GM21717 (cell line): ENCODE measurements at regions not wholly inside any gene's neighbourhood (a gene's known extent, or its start where the extent isn't known, plus 50 kb on each side); places are given as distances from the start of the nearest gene placed in this dataset.

Experiments
- ATAC-seq: cut with Tn5 transposase; IDR thresholded peaks from one replicate; pipeline ENCODE4 v1.9.1; 2021; ENCODE audit warnings: mild to moderate bottlenecking, moderate library complexity; ENCODE audit not compliant: unreplicated experiment

DNA sequence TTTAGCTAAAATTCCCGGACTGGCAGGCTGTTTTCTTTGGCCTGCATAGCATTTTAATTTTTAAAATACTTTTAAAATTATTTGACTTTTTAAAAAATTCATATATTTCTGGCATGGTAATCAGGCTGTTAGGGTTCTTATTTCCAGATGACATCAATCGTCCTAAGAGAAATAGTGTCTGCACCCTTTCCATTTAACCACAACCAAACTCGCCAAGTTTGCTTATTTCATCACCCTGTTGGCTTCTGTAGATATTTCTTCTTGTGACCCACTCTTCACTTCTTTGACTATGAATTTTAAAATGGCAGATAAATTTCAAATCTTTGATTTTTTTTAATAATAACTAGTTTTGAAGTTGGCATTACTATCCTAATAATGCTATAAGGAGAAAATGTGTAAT, 675.7 kb upstream of the FTMT start:
- ATAC-seq, result no peak

DNA sequence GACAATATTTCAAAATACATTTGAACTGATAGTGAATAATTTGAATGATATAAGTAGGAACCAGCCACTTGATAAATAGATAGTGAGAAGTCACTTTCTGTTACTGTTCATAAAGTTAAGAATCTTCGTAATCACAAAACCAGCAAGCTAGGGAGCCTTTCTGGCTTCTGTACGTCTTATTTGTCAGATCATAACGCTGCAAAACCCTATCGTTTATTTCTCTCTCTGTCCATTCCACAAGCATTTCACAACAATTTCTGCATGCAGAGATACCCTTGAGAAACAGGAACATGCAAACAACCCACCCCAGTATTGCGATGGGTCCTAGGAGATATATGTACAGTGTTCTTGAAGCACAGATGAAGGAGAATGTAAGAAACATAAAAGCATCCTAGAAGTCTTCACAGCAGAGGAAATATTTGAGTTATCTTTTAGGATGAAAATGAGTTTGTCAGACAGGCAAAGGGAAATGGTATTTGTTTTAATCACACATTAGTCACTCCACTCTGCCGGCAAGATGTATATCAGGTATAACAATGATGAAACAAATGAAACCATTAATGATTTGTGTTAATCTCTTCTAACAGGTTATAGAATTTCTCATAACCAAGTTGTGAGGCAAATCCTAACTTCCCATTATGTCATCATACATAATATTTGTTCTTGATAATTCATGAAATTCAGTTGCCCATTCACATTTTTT, 668.7 kb upstream of the FTMT start:
- no peak for ATAC-seq

DNA sequence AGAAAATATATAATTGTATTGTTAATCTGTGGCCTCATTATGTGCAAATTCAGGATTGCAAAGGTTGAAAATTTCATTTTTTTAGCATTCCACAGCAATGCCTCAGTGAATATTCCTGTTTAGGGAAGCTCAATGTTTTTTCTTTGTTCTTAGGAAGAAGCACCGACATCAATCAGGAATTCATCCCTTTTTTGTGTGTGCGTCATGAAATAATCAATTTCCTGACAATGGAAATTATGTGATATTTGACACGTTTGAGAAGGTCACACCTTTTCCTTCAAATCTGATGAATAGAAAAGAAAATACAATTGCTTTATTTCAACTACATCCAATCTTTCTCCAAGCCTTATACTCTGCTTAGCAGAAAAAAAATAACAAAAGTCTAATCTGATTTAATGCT, 662.8 kb upstream of the FTMT start:
- no peak for ATAC-seq

DNA sequence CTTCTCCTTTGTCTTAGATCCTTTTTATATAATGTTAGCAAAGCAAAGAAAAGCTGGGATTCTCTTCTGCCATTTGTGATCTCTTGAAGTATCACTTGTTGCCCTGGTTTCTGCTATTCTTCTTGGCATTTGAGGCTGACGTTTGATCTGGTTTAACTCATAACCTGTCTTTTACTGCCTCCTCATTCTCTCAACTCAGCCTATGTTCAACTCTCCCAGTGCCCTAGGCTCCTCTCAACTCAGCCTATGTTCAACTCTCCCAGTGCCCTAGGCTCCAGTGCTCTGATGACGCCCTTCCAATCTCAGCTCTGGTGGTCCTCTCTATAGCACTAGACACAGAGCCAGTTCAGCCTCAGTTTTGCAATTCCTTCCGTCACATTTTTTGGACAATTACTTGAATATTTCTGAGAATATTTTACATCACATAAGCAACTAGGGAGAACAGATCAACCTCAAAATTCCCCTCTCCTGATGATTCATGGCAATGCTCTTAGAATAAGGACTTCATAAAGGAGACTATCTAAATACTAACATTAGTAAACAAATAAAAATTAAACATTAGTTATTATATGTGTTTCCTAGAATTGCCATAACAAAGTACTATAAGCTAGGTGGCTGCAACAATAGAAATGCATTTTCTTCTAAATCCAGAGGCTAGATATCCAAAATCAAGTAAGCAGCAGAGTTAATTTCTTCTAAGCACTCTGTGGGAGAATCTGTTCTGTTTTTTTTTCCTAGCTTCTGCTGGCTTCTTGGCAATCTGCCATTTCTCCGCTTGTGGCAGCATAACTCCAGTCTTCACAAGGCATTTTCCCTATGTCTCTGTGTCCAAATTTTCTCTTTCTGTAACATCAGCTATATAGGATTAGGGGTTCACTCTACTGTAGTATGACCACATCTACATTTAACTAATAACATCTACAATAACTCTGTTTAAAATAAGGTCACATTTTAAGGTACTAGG, 662.1 kb upstream of the FTMT start:
- no peak for ATAC-seq

DNA sequence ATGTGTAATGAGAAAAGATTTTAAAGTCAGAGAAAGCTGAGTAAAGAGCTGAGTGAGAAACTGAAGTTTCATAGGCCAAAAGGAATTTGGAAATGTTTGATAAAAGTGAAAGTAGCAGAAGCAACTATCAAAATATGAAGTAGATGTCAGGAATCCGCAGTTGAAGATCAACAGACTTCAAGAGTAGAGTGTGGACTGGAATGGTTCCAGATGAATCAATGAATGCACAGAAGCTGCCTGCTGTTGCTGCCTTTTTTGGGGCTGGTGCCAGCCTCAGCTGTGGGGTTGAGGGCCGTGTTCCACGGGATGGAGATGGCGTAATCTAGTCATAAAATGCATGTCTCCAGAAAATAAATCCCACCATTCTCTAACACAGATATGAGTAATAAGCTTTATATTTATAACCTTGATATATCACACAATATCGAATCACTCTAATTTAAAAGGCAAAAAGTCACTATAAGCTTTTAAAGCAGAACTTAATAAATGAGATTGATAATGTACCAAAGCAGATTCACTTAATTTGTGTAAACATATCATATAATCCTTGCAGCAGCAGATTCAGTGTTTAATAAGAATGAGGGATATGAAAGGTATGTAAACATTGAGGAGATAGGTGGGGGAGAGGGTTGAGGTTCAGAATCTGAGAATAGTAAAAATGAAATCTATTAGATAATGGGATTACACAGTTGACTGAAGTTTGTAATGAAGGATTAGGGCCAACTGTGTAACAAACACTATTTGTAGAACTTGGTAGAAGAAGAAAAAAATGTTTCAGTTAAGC, 652.3 kb upstream of the FTMT start:
- ATAC-seq, result no peak

DNA sequence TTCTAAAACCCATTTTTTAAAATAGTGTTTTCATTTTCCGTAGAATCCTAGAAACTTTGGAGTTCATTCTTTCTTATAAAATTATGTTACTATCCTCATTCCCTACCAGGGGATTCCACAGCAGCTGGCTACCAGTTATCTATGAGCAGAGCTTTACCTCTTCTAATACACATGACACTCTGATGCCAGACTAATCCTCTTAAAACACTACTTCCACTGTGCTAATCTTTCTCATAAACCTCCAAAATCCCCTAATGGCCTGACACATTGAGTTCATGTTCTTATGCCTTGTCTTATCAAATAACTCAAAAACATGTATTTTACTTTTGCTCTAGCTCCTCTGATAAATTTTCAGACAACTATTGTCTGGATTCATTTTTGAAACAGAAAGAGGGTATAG, 633.6 kb upstream of the FTMT start:
- ATAC-seq, result no peak

DNA sequence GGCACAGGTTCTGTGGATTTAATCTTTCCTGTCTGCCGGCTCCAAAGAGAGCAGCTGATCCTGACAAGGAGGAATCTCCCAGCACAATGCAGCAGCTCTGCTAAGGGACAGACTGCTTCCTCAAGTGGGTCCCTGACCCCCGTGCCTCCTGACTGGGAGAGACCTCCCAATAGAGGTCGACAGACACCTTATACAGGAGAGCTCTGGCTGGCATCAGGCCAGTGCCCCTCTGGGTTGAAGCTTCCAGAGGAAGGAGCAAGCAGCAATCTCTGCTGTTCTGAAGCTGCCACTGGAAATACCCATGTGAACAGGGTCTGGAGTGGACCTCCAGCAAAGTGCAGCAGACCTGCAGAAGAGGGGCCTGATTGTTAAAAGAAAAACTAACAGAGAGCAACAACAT, 630.2 kb upstream of the FTMT start:
- no peak for ATAC-seq

DNA sequence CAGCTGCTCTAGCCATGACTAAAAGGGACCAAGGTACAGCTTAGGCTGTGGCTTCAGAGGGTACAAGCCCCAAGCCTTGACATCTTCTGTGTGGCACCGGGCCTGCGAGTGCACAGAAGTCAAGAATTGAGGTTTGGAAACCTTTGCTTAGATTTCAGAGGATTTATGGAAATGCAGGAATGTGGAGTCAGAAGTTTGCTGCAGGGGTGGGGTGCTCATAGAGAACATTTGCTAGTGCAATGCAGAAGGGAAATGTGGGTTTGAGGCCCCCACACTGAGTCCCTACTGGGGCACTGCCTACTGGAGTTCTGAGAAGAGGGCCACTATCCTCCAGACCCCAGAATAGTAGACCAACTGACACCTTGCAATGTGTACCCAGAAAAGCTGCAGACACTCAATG, 624.9 kb upstream of the FTMT start:
- ATAC-seq, result no peak

DNA sequence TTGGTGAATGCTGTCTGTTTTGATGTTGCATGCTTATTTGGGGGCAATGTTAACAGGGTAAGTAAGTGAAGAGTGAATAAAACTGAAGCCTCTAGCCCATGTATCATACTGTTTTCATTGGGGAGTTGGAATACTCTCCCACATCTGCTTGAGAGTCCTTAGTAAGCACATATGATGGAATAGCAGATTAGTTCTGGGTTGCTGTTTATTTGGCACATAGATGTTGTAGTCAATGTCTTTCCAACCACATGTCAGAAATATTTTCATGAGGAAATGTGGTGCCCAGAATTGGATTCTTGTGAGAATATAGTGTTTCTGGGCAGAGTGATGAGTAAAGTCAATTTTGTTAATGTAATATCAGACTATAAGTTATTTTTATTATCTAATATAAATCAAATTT, 611.7 kb upstream of the FTMT start:
- no peak for ATAC-seq

DNA sequence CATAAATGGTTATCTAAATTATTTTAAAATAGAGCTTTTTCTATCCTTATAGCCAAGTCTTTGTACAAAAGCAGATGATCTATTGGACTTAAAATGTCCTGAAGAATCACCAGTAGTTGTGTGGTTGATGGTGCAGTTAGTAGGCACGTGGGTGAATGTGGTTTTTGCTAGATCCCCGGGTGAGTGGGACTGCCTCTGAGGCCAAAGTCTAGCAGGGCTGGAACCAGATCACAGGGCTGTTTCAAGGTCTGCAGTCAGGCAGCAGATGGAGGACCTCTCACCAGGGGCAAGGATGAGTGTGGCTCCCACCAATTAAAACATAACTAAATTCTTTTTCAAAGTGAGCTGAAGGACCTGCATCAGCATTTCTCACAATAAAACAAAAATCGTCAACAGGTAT, 604.7 kb upstream of the FTMT start:
- no peak for ATAC-seq

DNA sequence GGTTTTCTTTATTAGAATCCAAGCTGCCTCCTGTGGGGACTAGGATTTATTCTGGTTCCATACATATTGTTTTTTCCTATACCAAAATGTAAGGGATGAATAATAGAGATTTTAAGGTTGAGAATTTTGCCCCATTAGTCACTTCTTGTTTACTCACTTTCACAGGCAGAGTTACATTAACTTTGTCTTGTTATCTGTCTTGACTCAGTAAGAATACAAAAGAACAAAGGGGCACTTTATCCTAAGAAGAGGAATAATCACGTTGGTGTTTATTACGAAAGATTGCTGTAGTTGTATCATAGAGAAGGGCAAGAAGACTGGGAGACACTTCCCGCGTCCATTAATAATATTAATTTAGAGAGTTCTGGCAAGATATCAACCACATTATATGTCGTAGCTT, 599.7 kb upstream of the FTMT start:
- no peak for ATAC-seq

DNA sequence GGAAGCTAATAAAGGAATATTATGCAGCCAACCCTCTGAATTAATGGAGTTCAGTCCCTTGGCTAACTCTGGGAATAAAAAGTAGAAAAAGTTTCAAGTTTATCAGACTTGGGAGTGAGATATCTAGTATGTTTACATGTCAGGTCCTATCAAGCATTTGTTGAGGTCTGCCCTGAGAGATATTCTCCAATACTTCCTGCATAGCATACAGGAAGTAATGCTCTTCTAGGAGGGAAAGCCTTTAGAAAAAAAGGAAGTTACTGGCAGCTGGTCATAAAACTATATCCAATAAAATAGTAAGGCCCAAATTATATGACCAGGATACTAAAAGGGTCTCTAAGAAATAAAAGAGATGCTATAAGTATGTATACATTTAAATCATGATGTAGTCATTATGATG, 594.1 kb upstream of the FTMT start:
- ATAC-seq, result no peak

DNA sequence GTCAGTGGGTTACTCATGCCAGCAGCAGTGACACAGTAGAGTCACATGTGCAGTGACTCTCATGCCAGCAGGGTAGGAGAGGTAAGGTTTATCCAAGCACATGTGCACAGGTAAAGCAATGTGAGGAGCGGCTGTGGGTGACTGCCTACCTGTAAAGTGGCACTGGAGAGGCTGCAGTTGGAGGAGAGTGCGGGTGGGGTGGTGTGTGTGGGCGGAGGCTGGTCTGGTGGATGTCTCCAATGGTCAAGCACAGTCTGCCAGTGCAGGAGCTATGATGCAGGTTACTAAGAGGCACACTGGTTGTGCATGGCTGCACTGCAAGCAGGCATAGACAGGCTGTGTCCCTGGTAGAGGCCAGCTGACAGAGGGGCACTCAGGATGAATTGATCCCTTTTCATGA, 588.2 kb upstream of the FTMT start:
- no peak for ATAC-seq

DNA sequence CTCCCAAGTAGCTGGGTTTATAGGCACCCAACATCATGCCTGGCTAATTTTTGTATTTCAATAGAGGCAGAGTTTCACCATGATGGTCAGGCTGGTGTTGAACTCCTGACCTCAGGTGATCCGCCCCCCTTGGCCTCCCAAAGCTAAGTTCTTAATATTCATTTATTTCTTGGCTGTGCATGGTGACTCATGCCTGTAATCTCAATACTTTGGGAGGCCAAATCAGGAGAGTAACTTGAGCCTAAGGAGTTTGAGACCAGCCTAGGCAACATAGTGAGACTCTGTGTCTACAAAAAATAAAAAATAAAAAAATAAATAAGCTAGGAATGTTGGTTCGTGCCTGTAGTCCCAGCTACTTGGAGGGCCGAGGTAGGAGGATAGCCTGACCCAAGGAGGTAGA, 587.1 kb upstream of the FTMT start:
- no peak for ATAC-seq

DNA sequence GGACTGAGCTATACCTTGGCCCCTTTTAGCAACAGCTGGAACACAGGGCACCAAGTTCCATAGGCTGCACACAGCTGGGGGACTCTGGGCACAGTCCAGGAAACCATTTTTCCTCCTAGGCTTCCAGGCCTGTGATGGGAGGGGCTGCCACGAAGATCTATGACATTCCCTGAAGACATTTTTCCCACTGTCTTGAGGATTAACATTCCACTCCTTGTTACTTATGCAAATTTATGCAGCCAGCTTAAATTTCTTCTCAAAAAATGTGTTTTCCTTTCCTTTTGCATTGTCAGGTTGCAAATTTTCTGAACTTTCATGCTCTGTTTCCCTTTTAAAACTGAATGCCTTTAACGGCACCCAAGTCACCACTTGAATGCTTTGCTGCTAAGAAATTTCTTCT, 580.1 kb upstream of the FTMT start:
- ATAC-seq, result no peak

DNA sequence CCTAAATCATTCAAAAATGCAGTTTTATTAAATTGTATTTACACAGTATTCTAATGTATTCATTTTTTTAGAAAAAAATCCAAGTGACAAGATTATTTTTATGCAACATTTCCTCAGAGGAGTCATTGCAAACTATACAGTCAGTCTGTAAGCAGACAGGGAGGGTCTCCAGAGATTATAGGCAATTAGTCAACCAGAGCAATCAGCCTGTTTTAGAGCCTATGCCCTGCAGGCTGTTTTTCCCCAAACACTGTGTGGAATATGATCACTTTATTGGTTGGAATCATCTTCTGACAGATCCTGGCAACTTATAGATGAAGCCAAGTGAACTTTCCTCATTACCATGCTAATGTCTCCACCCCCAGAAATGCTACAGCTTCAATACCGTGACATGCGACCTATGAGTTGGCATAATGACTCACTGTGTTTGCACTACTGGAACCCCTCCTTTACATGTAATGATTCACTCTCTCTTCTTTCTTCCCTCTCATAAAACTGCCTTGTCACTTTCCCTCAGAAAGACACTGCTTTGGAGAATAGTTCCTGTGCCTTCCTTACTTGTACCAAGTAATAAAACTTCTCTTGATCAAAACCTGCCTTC, 577.7 kb upstream of the FTMT start:
- no peak for ATAC-seq

DNA sequence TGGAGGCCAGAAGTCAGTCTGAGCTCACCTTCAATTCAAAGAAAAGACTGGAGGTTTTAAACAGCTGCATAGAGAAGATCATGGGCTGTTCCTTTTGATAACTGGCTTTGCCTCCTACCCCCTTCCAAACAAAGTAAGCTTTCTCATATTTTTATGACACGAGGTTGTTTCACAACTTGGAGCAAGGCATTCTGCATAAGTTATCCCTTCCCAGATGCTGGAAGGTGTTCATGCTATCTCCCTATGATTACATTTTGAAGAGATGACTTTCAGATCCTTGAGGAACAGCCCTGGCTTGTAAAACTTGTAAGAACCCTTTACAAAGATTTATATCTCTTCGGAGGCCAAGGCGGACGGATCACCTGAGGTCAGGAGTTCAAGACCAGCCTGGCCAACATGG, 571.9 kb upstream of the FTMT start:
- ATAC-seq, result no peak

DNA sequence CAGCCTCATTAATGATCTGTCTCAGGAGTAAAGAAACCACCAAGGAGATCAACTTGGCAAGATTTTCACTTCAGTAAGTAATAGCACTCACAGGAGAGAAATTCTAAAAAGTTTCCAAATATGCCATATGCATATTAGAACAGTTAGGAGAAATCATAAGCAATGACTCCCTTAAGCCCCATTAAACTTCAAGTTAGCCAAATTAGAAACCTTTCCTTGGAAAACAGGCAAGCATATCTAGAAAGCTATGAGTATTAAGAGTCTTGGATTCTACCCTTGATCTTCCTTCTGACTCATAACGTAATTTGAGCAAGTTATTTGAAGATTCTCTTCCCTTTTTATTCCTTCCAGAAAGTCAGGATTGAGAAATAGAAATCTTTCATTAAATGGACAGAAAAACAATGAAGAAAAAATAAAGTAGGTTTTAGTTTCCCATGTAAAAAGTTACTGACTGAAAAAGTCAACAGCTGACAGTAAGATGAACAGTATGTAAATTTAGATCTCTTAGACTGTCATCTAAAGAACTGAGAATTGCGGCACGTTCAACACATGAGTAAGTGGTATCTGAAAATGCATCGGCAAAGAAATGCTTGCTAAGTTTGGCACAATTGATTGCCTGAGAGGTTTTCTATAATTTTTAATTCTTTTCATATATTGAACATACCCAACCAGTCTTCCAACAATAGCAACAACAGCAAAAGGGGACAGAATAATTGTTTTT, 565.7 kb upstream of the FTMT start:
- ATAC-seq, result no peak

DNA sequence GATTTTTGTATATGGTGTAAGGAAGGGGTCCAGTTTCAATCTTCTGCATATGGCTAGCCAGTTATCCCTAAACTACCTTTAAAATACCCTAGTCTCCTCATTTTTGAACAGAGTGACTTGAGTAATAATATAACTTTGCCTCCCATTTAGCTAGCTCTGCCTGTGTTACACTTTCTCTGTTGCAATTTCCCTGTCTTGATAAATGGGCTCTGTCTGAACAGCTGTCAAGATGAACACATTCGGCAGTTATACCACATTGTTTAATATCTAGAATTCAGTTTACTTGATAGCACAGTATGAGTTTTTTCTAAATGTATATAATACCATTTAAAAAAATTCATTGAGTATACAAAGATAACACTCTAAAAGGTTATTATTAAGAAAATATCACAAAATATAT, 562.9 kb upstream of the FTMT start:
- no peak for ATAC-seq

DNA sequence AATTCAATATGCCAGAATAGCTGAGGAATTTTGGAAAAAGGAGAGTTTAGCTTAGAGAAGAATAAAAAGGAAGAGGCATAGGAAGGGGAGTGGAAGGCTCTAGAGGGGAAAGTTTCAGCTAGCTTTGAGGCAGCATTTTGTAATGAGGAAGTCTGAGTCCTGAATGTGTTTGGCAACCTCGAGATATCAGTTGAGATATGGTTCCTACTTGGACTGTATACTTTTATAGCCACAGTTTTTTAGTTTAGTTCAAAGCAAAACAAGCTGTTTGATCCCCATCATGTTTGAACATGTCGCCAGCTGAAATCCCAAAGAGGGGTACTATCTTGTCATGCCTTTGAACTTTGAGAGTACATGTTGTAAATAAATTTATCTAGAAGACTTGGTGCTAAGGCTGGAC, 559.0 kb upstream of the FTMT start:
- ATAC-seq, result no peak

DNA sequence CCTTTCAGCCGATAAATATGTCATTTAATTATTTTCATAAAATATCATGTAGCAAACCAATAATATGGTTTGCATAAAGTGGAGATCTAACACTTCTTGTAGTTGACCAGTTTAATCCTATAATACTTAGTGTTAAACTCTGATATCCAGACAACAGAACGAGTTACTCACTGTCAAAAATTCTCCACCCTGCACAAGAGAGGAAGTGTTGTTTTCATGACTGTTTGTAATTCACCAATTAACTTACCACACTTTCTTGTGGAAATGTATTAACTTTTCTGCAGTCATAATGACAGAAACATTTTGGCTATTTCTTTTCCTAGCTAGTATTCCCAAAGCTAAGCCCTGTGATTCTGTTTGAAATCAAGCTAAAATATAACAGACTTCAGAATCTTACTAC, 555.3 kb upstream of the FTMT start:
- ATAC-seq, result no peak
